Activated CD4-positive, alpha-beta memory T cell treated with anti-CD3 and anti-CD28 coated beads, Interleukin-2, amount 10 ng/mL, durations not matched to agents 7 days and 5 days (primary cell): ENCODE measurements at regions not wholly inside any gene's neighbourhood (a gene's known extent, or its start where the extent isn't known, plus 50 kb on each side); places are given as distances from the start of the nearest gene placed in this dataset.
"Not testable (repeated sequence)": the region's sequence is repeated elsewhere in the genome, so short reads cannot be mapped to it uniquely, and the experiment has no call there.

Source experiments
- CTCF ChIA-PET: fragments of 350-600 bp; sonication (Branson Sonifier 250); formaldehyde crosslinking; loops from one replicate; lab custom pipeline; 2021; ENCODE audit warnings: antibody characterized with exemption, inconsistent platforms; lab: Charles Lee
- POLR2A ChIA-PET: fragments of 350-600 bp; sonication (Branson Sonifier 250); formaldehyde crosslinking; loops from one replicate; lab custom pipeline; 2021; ENCODE audit warnings: antibody characterized with exemption; lab: Charles Lee
- DNase-seq: peaks from one replicate; pipeline ENCODE4 v3.0.0-alpha.2; 2020
- H3K27ac Mint-ChIP-seq: one replicate; pipeline ENCODE4 v1.8.0; 2021; ENCODE audit warnings: mild to moderate bottlenecking, mixed read lengths
- H3K27me3 Mint-ChIP-seq: one replicate; pipeline ENCODE4 v1.8.0; 2021; ENCODE audit warnings: mixed read lengths
- H3K36me3 Mint-ChIP-seq: one replicate; pipeline ENCODE4 v1.8.0; 2021; ENCODE audit warnings: low read depth, mixed read lengths
- H3K4me1 Mint-ChIP-seq: one replicate; pipeline ENCODE4 v1.8.0; 2021; ENCODE audit warnings: mixed read lengths
- H3K4me3 Mint-ChIP-seq: one replicate; pipeline ENCODE4 v1.8.0; 2021; ENCODE audit warnings: mild to moderate bottlenecking, mixed read lengths
- H3K9me3 Mint-ChIP-seq: one replicate; pipeline ENCODE4 v1.8.0; 2021; ENCODE audit warnings: mixed read lengths

DNA sequence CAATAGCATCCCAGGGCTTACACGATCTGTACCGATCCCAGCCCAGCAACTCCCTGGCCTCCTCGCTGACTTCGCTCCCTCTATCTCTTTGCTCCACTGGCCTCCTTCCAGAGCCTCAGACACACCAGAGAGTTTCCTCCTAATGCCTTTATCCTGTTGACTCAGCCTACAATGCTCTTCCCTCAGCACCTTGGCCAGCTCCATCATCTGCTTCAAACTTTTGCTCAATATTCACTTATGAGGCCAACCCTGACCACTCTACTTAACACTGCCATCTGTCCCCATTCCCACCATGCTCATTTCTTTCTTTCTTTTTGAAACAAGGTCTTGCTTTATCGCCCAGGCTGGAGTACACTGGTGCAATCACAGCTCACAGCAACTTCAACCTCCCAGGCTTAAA is 180.9 kb downstream of the CEP170 start:
- CTCF ChIA-PET, H3K4me3 Mint-ChIP-seq, H3K9me3 Mint-ChIP-seq, H3K27me3 Mint-ChIP-seq, DNase-seq, H3K36me3 Mint-ChIP-seq, POLR2A ChIA-PET, H3K4me1 Mint-ChIP-seq, H3K27ac Mint-ChIP-seq: not testable (repeated sequence)

DNA sequence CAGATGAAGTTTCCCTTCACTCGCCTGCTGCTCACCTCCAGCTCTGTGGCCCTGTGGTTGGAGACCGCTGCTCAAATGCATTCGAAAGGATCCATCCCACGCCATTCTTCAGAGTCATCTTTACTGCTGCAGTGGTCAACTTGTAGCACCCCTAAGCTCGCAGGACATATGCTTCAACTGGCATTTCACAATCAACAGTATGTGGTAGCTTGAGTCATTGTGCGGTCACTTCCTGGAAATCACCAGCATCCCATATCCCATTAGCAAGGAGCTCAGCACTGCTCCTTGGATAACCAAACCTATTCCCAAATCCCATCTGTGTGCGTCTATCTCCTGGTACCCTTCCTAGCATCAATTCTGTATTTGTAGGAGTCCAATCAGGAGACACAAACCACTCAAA is 188.0 kb downstream of the CEP170 start:
- H3K27me3 Mint-ChIP-seq, CTCF ChIA-PET, H3K27ac Mint-ChIP-seq, H3K9me3 Mint-ChIP-seq, DNase-seq, H3K4me3 Mint-ChIP-seq, H3K36me3 Mint-ChIP-seq, H3K4me1 Mint-ChIP-seq, POLR2A ChIA-PET: not testable (repeated sequence)

DNA sequence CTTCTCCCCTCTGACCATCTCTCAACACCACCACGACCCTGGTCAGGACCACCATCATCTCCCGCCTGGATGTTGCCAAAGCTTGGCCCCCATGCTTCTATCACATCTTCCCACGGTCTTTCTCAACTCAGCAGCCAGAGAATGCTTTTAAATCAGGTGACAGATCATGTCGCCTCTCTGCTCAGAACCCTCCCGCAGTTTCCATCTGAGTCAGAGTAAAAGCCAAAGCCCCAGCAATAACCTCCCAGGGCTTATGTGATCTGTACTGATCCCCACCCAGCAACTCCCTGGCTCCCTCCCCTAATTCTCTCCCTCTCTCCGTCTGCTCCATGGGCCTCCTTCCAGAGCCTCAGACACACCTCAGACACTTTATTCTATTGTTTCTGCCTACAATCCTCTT is 193.1 kb downstream of the CEP170 start:
- not testable (repeated sequence) for H3K27ac Mint-ChIP-seq

DNA sequence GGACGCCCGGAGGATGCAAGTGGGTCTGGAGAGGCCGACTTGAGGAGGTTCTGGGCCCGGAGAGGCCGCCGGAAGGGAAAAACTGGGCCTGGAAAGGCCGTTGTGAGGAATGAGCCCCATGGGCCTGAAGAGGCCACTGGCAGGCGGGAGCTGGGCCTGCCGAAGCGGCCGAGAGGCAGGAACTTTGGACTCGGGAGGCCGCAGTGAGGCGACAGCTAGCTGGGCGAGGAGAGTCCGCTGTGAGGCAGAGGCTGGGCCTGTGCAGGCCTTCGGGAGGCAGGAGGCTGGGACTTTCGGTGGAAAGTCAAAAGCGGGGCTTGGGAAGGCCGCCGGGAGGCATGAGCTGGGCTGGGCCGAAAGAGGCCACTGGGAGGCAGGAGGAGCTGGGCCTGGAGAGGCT is 199.6 kb downstream of the CEP170 start:
- H3K27ac Mint-ChIP-seq, H3K9me3 Mint-ChIP-seq, DNase-seq, H3K36me3 Mint-ChIP-seq, POLR2A ChIA-PET, H3K4me3 Mint-ChIP-seq, H3K4me1 Mint-ChIP-seq, H3K27me3 Mint-ChIP-seq, CTCF ChIA-PET: not testable (repeated sequence)

More for the DNA sequence above, 193.1 kb downstream of the CEP170 start:
- POLR2A ChIA-PET, H3K4me3 Mint-ChIP-seq, H3K9me3 Mint-ChIP-seq, H3K27me3 Mint-ChIP-seq, H3K4me1 Mint-ChIP-seq, H3K36me3 Mint-ChIP-seq, CTCF ChIA-PET: not testable (repeated sequence)
- DNase-seq, result peak; percentile 18

DNA sequence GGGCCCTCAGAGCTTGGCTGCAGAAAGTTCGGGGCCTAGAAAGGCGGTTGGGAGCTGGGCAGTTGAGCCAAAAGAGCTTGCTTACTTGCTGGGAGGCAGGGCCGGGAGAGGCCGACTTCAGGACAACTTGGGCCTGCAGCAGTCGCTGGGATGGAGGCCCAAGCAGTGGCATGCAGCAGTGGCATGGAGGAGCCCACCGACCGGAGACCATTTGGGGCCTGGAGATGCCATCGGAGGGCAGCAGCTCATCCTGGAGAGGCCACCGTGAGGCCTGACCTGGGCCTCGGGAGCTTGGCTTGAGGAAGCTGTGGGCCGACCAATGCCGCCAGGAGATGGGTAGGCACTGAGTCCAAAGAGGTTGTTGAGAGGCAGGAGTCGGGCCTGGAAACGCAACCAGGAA is 200.0 kb downstream of the CEP170 start:
- H3K36me3 Mint-ChIP-seq, H3K4me1 Mint-ChIP-seq, POLR2A ChIA-PET, H3K27ac Mint-ChIP-seq, H3K4me3 Mint-ChIP-seq, DNase-seq, H3K9me3 Mint-ChIP-seq, H3K27me3 Mint-ChIP-seq, CTCF ChIA-PET: not testable (repeated sequence)

DNA sequence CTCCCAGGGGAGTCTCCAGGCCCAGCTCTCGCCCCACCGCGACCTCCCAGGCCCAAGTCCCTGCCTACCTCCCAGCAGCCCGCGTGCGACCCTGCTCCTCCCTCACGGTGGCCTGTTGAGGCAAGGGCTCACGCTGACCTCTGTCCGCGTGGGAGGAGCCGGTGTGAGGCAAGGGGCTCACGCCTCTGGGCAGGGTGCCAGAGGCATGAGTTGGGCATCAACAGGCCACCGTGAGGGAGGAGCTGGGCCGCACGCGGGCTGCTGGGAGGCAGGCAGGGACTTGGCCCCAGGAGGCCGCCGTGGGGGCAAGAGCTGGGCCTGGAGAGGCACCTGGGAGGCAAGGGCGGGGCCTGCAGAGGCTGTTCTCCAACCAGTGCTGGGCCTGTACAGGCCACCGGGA is 200.4 kb downstream of the CEP170 start:
- H3K4me1 Mint-ChIP-seq, H3K9me3 Mint-ChIP-seq: not testable (repeated sequence)

DNA sequence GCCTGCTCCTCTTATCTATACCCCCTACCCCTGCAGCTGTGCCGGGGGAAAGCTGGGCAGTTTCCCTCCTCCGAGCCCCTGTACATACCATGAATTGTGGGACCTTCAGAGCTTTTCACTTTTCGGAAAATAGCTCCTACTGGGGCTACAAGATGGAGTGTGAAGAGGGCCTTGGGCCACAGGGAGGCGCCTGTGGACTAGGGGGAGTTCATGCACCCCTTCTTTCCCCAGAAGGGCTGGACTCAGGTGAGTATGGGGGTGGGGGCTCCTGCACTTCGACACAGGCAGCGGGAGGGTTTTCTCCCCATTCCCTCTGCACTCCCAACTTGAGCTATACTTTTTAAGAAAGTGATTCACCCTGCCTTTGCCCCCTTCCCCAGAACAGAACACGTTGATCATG is 202.0 kb downstream of the CEP170 start:
- CTCF ChIA-PET, H3K4me1 Mint-ChIP-seq, H3K36me3 Mint-ChIP-seq, POLR2A ChIA-PET, H3K9me3 Mint-ChIP-seq, H3K27ac Mint-ChIP-seq, H3K4me3 Mint-ChIP-seq, H3K27me3 Mint-ChIP-seq, DNase-seq: not testable (repeated sequence)

More for the DNA sequence above, 200.4 kb downstream of the CEP170 start:
- H3K27me3 Mint-ChIP-seq, H3K4me3 Mint-ChIP-seq, H3K27ac Mint-ChIP-seq, DNase-seq, CTCF ChIA-PET, H3K36me3 Mint-ChIP-seq, POLR2A ChIA-PET: not testable (repeated sequence)

DNA sequence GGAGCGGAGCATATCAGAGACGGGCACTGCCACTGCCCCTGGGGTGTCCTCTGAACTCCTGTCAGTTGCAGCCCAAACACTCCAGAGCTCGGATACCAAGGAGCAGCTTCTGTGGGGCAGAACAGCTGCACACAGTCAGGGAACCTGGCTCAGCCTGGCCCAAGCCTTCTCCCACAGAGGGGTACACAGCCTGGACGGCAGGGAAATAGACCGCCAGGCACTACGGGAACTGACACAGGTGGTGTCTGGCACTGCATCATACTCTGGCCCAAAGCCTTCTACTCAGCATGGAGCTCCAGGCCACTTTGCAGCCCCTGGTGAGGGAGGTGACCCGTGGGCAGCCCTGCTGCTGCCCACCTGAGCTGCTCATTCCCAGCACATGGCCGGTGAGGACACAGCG is 204.5 kb downstream of the CEP170 start:
- CTCF ChIA-PET, H3K9me3 Mint-ChIP-seq, H3K4me3 Mint-ChIP-seq, POLR2A ChIA-PET, H3K27me3 Mint-ChIP-seq, H3K27ac Mint-ChIP-seq, H3K4me1 Mint-ChIP-seq, DNase-seq, H3K36me3 Mint-ChIP-seq: not testable (repeated sequence)

DNA sequence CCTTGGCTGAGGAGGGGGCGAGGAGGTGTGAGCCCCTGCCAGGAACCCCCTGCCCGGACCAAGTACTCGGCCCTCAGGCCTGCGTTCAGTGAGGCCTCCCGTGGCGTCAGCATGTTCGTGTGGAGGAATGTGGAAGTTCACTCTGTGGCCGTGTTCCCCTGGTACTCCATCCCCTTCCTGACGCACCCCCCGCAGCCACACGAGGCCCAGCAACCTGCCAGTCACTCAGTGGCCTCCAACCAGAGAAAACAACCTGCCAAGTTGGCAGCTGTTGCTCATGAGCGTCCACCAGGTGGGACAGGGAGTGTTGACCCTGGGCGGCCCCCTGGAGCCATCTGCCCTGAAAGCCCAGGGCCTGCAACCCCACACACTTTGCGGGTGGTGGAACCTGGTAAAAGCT is 205.4 kb downstream of the CEP170 start:
- DNase-seq, H3K36me3 Mint-ChIP-seq, CTCF ChIA-PET, H3K9me3 Mint-ChIP-seq, H3K27me3 Mint-ChIP-seq, POLR2A ChIA-PET, H3K4me1 Mint-ChIP-seq, H3K27ac Mint-ChIP-seq, H3K4me3 Mint-ChIP-seq: not testable (repeated sequence)

DNA sequence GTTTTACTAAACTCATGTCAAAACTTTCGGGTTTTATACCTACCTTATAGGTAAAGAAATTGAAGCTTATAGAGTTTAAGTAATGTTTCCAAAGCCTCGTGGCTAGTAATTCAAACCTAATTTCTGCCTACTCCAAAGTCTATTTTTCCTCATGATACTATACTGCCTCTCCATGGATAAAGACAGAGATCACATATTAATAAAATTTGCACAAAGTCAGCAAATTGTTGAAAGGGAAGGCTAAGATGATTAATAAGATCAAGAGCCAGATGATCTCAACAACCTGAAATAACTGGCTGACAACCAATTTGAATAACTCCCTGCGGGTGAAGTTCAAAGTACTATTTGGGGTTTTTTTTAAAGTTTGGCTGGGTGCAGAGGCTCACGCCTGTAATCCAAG is 233.7 kb downstream of the CEP170 start:
- DNase-seq, POLR2A ChIA-PET: not testable (repeated sequence)

DNA sequence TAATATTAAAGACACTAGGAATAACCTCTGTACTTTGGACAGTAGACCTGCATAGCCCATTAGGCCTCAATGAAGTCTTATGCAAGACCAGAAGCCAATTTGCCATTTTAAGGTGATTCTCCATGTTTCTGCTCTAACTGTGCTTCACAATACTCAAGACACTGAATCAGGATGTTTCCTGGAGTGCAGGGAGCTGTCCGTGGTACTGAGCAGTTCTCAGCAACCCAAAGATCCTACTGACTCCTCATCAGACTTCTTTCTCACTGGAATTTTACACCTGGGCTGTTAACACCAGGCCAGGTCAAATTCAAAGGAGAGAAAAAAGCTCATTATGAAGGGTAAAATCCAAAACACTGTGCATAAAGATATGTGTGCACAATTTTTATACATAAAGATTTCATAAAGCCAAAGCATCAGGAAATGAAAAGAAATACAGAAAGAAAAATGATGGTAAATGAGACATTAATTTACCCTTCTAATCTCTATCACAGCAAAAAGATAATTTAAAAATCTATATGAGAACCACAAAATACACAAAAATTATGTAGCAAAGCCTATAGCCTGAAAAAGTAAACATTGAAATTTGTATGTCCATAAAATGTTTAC is 235.9 kb downstream of the CEP170 start:
- POLR2A ChIA-PET, H3K36me3 Mint-ChIP-seq, H3K9me3 Mint-ChIP-seq, H3K4me3 Mint-ChIP-seq, H3K27me3 Mint-ChIP-seq, CTCF ChIA-PET, H3K27ac Mint-ChIP-seq, H3K4me1 Mint-ChIP-seq: not testable (repeated sequence)
- peak; percentile 59 for DNase-seq

More for the DNA sequence above, 233.7 kb downstream of the CEP170 start:
- H3K27me3 Mint-ChIP-seq, H3K9me3 Mint-ChIP-seq, H3K27ac Mint-ChIP-seq, H3K36me3 Mint-ChIP-seq, H3K4me3 Mint-ChIP-seq, H3K4me1 Mint-ChIP-seq, CTCF ChIA-PET: not testable (repeated sequence)

DNA sequence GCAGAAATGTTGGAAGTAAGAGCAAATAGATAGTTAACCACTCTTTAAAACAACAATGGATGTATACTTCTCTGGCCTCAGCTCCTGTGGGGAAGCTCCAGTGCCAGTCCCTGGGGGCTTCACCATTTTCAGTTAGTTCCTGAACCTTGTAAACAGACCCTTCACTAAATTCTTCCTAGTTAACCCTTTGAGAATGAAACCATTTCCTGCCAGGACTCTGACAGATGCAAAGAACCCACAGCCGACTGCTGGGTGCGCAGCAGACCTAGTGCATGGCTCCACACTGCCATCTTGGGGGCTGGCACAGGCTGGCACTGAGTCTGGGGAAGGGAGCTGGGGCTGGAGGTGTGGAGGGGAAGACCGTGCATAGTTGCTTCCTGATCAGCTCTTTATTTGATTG is 244.4 kb downstream of the CEP170 start:
- CTCF ChIA-PET, H3K27me3 Mint-ChIP-seq, H3K4me3 Mint-ChIP-seq: not testable (repeated sequence)

DNA sequence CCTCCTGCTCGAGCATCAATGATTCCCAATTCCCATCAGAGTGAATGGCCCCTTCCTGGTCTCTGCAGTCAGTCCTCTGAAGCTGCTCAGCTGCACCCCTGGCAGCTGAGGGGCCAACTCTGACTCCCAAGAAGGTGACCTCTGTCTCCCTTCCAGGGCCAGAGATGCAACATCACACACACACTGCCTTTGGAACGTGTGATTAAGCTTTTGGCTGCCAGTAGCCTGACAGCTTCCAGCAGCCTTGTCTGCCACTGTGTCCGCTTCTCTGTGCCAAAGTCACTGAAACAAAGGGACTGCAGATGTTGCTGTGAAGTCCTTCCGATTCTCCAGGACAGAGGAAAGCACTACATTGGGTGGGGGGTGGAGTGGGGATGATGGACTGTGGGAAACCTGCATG is 254.1 kb downstream of the CEP170 start:
- H3K36me3 Mint-ChIP-seq, POLR2A ChIA-PET, H3K4me1 Mint-ChIP-seq, H3K9me3 Mint-ChIP-seq, DNase-seq, H3K27ac Mint-ChIP-seq, H3K4me3 Mint-ChIP-seq, CTCF ChIA-PET, H3K27me3 Mint-ChIP-seq: not testable (repeated sequence)

More for the DNA sequence above, 244.4 kb downstream of the CEP170 start:
- H3K36me3 Mint-ChIP-seq, POLR2A ChIA-PET, H3K27ac Mint-ChIP-seq, DNase-seq, H3K9me3 Mint-ChIP-seq, H3K4me1 Mint-ChIP-seq: not testable (repeated sequence)

DNA sequence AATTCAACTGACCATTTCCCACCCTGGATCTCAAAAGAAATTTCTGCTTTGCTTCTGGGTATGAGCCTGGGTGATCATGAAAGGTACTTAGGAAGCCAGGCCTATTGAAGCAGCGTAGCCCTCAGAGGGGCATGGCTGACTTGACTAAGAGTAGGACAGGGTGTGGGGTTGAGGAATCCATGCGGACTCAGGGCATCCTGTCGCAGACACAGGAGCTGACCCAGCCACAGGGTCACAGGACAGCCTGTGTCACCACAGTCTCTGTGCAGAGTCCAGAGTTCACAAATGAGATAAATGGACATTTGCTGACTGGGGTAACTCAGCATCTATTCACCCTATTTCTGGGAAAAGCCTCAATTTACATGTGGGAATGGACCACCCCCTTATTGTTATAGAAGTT is 262.3 kb downstream of the CEP170 start:
- H3K4me1 Mint-ChIP-seq, H3K27ac Mint-ChIP-seq, H3K27me3 Mint-ChIP-seq, H3K36me3 Mint-ChIP-seq, POLR2A ChIA-PET, DNase-seq, CTCF ChIA-PET, H3K9me3 Mint-ChIP-seq, H3K4me3 Mint-ChIP-seq: not testable (repeated sequence)
